KMS-11 (cell line): ENCODE measurements at regions not wholly inside any gene's neighbourhood (a gene's known extent, or its start where the extent isn't known, plus 50 kb on each side); places are given as distances from the start of the nearest gene placed in this dataset.

Source experiments
- H2AFZ ChIP-seq: fragments of 200-600 bp; sonication (generic); 2 replicates; pipeline ENCODE4 v1.6.1; 2016; ENCODE audit warnings: antibody characterized with exemption, mixed run types, low read depth
- H3K27ac ChIP-seq: fragments of 200-600 bp; sonication (generic); 2 replicates; pipeline ENCODE4 v1.6.1; 2016; ENCODE audit warnings: mild to moderate bottlenecking, mixed run types
- H3K27me3 ChIP-seq: fragments of 200-600 bp; sonication (generic); 2 replicates; pipeline ENCODE4 v1.6.1; 2017; ENCODE audit warnings: mild to moderate bottlenecking, low read depth, mixed run types, moderate library complexity; ENCODE audit not compliant: insufficient read depth
- H3K36me3 ChIP-seq: fragments of 200-600 bp; sonication (generic); 2 replicates; pipeline ENCODE4 v1.6.1; 2017; ENCODE audit warnings: mild to moderate bottlenecking, mixed run types; ENCODE audit not compliant: insufficient read depth
- H3K4me1 ChIP-seq: fragments of 200-600 bp; sonication (generic); 2 replicates; pipeline ENCODE4 v1.6.1; 2016; ENCODE audit warnings: mild to moderate bottlenecking, low read depth, mixed run types; ENCODE audit not compliant: poor library complexity, severe bottlenecking
- H3K4me2 ChIP-seq: fragments of 200-600 bp; sonication (generic); 2 replicates; pipeline ENCODE4 v1.7.0; 2016; ENCODE audit warnings: mild to moderate bottlenecking, mixed run types
- H3K4me3 ChIP-seq: fragments of 200-600 bp; sonication (generic); IDR thresholded peaks from 2 replicates; pipeline ENCODE4 v1.6.1; 2017; ENCODE audit warnings: low read depth, low read length, mixed read lengths; ENCODE audit not compliant: insufficient read depth
- H3K79me2 ChIP-seq: fragments of 200-600 bp; sonication (generic); 2 replicates; pipeline ENCODE4 v1.6.1; 2016; ENCODE audit warnings: low read depth, mixed run types; ENCODE audit not compliant: insufficient read depth
- H3K9ac ChIP-seq: fragments of 200-600 bp; sonication (generic); 2 replicates; pipeline ENCODE4 v1.6.1; 2016; ENCODE audit warnings: mild to moderate bottlenecking, mixed run types
- H4K20me1 ChIP-seq: fragments of 200-600 bp; sonication (generic); 2 replicates; pipeline ENCODE4 v1.6.1; 2016; ENCODE audit warnings: mild to moderate bottlenecking, mixed run types; ENCODE audit not compliant: insufficient read depth
- CTCF ChIP-seq: fragments of 200-600 bp; sonication (generic); conservative IDR thresholded peaks from 2 replicates; pipeline ENCODE4 v1.6.1; 2017; ENCODE audit warnings: low read depth, mild to moderate bottlenecking, antibody characterized with exemption, low read length, moderate library complexity, mixed read lengths

GRCh38 chr4:167419468-167420140, 185.3 kb upstream of the SPOCK3 start:
- no peak for TF ChIP-seq CTCF
- H3K4me2 ChIP-seq = no peak overlapping the region

GRCh38 chr4:167421201-167421600, 186.9 kb upstream of the SPOCK3 start:
- H3K79me2 ChIP-seq = no peaks in the 10 kb centered on the region
- TF ChIP-seq CTCF = no peak
- no peaks in the 10 kb centered on the region for H3K4me1 ChIP-seq
- no peak overlapping the region for H3K9ac ChIP-seq
- H3K4me2 ChIP-seq = no peak overlapping the region
- no peak overlapping the region for H3K4me3 ChIP-seq
- no peaks in the 10 kb centered on the region for H3K36me3 ChIP-seq
- H4K20me1 ChIP-seq = no peaks in the 10 kb centered on the region
- H2AFZ ChIP-seq = no peak overlapping the region
- no peak overlapping the region for H3K27ac ChIP-seq
- no peaks in the 10 kb centered on the region for H3K27me3 ChIP-seq

More at GRCh38 chr4:167419468-167420140, 185.3 kb upstream of the SPOCK3 start:
- Histone ChIP-seq H3K36me3 (no peaks in the 10 kb centered on the region), H4K20me1 (no peaks in the 10 kb centered on the region), H3K27ac (no peak overlapping the region), H3K27me3 (no peaks in the 10 kb centered on the region), H3K79me2 (no peaks in the 10 kb centered on the region), H3K9ac (no peak overlapping the region), H3K4me1 (no peaks in the 10 kb centered on the region), H2AFZ (no peak overlapping the region), H3K4me3 (no peak overlapping the region)

- Histone ChIP-seq H3K4me1 (no peaks in the 10 kb centered on the region), H3K9ac (no peak overlapping the region), H2AFZ (no peak overlapping the region), H3K36me3 (no peaks in the 10 kb centered on the region), H3K27ac (no peak overlapping the region), H3K4me3 (no peak overlapping the region), H4K20me1 (no peaks in the 10 kb centered on the region), H3K27me3 (no peaks in the 10 kb centered on the region), H3K79me2 (no peaks in the 10 kb centered on the region), H3K4me2 (no peak overlapping the region)
- no peak for TF ChIP-seq CTCF
Measured at GRCh38 chr4:167424341-167425256, 190.3 kb upstream of the SPOCK3 start.

GRCh38 chr4:167428156-167428555, 193.9 kb upstream of the SPOCK3 start:
- H3K4me3 ChIP-seq = no peak overlapping the region
- H3K4me1 ChIP-seq = no peaks in the 10 kb centered on the region
- no peak overlapping the region for H3K4me2 ChIP-seq
- H4K20me1 ChIP-seq = no peaks in the 10 kb centered on the region
- H3K9ac ChIP-seq = no peak overlapping the region
- TF ChIP-seq CTCF = no peak
- H3K36me3 ChIP-seq = no peaks in the 10 kb centered on the region
- H2AFZ ChIP-seq = no peak overlapping the region
- no peaks in the 10 kb centered on the region for H3K79me2 ChIP-seq
- no peak overlapping the region for H3K27ac ChIP-seq
- H3K27me3 ChIP-seq = no peaks in the 10 kb centered on the region
